Coronary artery (tissue), 2 donors: ENCODE measurements at regions not wholly inside any gene's neighbourhood (a gene's known extent, or its start where the extent isn't known, plus 50 kb on each side); places are given as distances from the start of the nearest gene placed in this dataset.
"Not testable (repeated sequence)": the region's sequence is repeated elsewhere in the genome, so short reads cannot be mapped to it uniquely, and the experiment has no call there.

ENCODE experiments used
- DNase-seq: peaks from one replicate; pipeline ENCODE4 v3.0.0-alpha.2; 2017; ENCODE audit warnings: low spot score
- H3K27ac ChIP-seq, 2 donors: fragments of 200-600 bp; sonication (generic); one replicate each; pipeline ENCODE4 v1.5.1; 2016 to 2019
- H3K4me3 ChIP-seq: fragments of 200-600 bp; sonication (generic); 2 replicates; pipeline ENCODE4 v1.5.1; 2016; ENCODE audit warnings: mild to moderate bottlenecking, moderate library complexity
- TF ChIP-seq, protein P1 (sequence below): fragments of 200-600 bp; sonication (generic); IDR thresholded peaks from one replicate; pipeline ENCODE4 v1.5.1; 2019; ENCODE audit warnings: antibody characterized with exemption

DNA sequence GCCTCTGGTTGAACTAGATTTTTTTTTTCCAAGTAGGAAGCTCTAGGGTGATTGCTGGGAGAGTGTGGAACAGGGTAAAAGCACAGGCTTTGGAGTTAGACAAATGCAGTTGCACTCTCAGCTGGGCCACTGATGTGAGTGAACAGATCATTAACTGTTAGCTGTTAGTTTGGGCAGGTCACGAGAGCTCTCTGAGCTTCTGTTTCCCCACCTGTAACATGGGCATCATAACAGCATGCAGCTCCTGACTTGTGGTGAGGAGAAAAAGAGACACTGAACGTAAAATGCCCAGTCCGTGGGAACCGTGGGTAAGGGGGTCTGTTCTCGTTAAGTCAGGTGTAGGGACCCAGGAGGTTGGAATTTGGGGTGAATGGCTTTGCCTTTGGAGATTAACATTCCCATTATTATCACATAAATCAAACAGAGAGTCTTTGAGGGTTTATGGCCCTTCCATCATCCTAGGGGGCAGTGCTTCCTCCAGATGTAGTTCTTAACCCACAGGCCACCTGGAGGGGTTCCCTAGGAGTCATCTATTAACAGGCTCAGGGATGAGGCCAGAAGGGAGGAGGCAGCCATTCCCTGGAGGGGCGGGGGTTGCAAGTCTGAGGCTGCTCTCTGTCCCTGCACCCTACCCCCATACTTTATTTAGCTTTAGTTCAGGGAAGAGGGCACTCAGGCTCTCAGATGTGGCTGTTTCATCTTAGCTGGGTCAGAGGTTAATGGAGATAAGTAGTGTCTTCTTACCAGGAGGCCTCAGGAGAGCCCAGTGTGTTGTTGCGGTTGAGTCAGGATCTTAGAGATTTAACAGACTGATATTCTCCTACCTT is 135.2 kb downstream of the DACT1 start:
- TF ChIP-seq, protein P1, sequence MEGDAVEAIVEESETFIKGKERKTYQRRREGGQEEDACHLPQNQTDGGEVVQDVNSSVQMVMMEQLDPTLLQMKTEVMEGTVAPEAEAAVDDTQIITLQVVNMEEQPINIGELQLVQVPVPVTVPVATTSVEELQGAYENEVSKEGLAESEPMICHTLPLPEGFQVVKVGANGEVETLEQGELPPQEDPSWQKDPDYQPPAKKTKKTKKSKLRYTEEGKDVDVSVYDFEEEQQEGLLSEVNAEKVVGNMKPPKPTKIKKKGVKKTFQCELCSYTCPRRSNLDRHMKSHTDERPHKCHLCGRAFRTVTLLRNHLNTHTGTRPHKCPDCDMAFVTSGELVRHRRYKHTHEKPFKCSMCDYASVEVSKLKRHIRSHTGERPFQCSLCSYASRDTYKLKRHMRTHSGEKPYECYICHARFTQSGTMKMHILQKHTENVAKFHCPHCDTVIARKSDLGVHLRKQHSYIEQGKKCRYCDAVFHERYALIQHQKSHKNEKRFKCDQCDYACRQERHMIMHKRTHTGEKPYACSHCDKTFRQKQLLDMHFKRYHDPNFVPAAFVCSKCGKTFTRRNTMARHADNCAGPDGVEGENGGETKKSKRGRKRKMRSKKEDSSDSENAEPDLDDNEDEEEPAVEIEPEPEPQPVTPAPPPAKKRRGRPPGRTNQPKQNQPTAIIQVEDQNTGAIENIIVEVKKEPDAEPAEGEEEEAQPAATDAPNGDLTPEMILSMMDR: no peak
- no peak overlapping the region for H3K27ac ChIP-seq
- no peak for DNase-seq
- H3K4me3 ChIP-seq: no peak overlapping the region

DNA sequence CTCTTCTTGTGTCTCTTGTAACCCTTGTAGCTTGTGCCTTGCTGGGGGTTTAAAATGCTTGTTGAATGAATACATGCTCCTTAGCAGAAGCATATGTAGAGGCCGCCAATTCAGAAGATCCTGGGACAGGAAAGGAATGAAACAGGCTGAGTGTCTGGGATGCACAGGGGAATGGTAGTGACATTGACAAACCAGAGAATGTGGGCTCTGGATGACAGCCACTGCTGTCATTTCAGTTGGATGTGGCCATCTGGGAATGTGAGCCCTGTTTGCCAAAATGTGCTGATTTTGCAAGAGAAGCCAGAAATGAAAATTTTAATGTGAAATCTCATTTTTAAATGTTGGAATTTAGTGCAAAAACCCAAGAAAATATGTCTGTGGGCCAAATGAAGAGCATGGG is 136.8 kb downstream of the DACT1 start:
- DNase-seq: no peak
- TF ChIP-seq, protein P1: no peak
- Histone ChIP-seq H3K4me3 (no peak overlapping the region), H3K27ac (no peak overlapping the region)

DNA sequence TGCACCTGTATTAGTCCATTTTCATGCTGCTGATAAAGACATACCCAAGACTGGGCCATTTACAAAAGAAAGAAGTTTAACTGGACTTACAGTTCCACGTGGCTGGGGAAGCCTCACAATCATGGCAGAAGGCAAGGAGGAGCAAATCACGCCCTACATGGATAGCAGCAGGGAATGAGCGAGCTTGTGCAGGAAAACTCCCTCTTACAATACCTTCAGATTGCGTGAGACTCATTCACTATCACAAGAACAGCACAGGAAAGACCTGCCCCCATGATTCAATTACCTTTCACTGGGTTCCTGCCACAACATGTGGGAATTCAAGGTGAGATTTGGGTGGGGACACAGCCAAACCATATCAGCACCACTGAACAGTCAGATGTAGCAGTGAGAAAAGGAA is 137.4 kb downstream of the DACT1 start:
- H3K4me3 ChIP-seq, H3K27ac ChIP-seq, DNase-seq: not testable (repeated sequence)

DNA sequence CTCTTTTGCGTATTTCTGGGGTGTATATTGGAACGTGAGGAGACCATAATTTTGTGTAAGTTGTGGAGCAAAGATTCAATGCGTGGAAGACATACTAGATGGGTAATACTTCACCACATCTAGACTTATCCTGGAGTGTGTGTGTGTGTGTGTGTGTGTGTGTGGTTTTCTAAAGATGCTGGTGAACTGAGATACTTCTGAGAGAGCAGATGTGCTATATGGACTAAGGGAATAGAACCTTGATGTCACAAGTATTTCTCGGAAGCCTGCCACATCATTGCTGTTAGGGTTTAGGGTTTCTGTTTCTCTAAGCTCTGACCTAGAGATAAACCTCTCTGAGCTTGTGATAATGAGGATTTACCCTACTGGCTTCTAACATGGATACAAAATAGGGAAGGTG is 138.8 kb downstream of the DACT1 start:
- Histone ChIP-seq H3K27ac (no peak overlapping the region), H3K4me3 (no peak overlapping the region)

DNA sequence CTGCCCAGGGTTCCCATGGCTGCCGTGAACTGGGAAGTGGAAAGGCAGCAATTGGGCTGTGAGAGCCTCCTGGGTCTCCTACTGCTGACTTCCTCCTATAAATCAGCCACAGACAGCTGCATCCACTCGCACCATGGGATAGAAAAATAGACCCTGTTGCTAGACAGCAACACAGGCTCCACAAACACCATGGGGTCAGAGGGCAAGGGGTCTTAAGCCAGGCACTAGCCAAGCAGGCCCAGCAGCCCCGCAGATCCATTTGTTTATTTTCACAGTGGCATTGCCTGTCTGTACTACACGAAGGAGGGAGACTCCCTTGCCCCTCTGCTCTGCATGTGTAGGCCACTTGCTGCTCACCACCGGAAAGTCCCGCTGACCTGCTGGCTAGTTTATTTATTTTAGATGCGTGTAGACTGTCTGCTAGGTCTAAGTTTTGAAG is 139.8 kb downstream of the DACT1 start:
- TF ChIP-seq, protein P1: no peak
- Histone ChIP-seq H3K27ac (no peak overlapping the region), H3K4me3 (no peak overlapping the region)
- DNase-seq: no peak

More for the DNA sequence above, 138.8 kb downstream of the DACT1 start:
- TF ChIP-seq, protein P1: no peak
- DNase-seq: no peak

DNA sequence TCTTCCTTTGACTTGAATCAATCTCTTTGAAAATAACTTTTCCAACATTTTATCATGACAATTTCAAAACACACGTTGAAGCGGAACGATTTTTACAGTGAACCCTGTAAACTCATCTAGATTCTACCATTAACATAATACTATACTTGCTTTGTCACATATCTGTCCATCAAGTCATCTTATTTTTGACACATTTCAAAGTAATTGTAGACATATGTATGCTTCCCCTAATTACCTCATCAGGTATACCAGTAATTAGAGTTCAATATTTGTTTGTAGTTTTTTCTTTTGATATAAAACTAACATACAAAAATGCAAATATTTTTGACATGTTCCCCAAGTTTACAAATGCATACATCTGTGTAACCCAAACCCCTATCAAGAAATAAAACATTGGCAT is 140.4 kb downstream of the DACT1 start:
- TF ChIP-seq, protein P1: no peak
- H3K4me3 ChIP-seq: no peak overlapping the region

DNA sequence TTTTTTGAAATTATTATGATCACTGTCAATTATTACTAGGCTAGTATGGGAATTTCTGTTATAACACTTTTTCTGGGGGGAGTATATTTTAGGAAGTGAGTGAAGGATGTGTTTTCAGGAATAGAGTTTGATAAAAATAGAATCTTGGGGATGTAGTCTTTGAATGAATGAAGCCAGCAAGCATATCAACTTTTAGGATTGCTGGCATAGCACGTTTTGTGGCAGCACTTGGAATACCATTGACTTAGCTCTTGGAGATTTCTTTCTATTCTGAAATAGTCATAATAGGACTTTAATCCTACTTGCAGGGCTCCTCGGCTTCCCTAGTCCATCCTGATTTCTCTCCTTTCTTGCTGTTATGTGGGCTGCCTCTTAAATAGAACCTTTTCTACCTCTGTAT is 141.6 kb downstream of the DACT1 start:
- Histone ChIP-seq H3K4me3 (no peak overlapping the region), H3K27ac (no peak overlapping the region)
- DNase-seq: no peak
- TF ChIP-seq, protein P1: no peak

More for the DNA sequence above, 140.4 kb downstream of the DACT1 start:
- no peak for DNase-seq
- no peak overlapping the region for H3K27ac ChIP-seq
